ENCODE measurements at regions not wholly inside any gene's neighbourhood (a gene's known extent, or its start where the extent isn't known, plus 50 kb on each side); places are given as distances from the start of the nearest gene placed in this dataset.
"Not testable (repeated sequence)": the region's sequence is repeated elsewhere in the genome, so short reads cannot be mapped to it uniquely, and the experiment has no call there.

DNA sequence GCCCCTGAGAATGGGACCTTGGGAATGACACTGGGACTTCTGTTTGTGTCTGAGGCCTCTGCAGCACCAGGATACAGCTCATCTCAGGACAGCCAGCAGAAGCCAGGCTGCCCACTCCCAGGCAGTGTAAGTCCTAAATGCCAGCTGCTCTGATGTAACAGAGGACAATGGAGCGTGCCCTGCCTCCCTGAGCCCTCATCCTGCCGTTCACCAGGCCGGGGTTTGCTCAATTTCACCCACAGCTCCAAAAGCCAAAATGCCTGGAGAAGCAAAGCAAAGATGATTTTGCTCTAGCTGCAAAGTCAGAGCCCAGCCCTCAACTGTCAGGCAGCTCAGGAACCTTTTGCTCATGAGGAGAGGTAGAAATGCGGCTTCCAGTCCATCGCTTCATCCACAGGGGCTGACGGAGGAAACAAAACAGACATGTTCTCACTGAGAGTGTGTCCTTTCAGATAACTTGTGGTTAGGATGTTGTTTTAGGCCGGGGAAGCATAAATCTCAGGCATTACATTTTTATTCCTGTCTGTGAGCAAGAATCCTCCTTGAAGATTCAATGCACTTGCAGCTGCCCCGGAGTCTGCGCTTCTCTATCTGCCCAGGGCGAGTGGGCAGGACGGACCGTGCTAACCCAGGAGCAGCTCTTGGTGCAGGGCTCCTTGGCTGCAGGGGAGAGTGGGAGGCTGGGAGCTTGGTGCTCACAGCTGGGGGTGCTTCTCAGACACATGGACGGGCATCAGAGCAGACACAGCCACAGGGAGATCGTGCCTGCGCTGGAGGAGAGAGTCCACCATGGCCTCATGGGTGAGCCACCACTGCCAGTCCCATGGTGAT, 83.2 kb upstream of the CHST15 start:
- DNase-seq: no peak

DNA sequence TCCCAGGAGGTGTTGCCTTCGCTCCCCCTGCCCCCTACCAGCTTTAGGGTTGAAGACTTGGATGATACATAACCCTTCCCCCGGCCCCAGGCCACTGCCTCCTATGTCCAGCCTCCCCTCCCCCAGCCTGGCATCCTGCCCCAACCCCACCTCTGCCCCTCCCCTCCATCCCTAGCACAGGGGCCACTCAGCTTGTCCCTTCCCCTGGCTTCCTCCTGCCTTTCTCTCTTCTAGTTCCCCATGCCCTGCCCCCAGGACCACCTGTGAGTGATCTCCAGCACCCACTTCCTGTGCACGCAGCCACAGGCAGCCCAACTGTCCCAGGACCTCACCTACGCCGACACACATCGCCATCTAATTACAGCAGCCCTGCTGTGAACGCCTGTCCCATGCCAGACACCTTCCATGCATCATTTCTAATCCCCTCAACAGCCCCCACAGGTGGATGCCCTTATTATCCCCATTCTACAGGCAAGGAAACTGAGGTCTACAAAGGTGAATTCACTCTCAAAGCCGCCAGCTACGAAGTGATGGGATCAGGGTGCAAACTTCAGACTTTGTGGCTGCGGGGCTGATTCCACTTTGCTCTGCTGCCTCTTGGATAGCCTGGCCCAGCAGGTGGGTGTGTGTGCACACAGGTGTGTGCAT, 82.4 kb upstream of the CHST15 start:
- no peak for DNase-seq

DNA sequence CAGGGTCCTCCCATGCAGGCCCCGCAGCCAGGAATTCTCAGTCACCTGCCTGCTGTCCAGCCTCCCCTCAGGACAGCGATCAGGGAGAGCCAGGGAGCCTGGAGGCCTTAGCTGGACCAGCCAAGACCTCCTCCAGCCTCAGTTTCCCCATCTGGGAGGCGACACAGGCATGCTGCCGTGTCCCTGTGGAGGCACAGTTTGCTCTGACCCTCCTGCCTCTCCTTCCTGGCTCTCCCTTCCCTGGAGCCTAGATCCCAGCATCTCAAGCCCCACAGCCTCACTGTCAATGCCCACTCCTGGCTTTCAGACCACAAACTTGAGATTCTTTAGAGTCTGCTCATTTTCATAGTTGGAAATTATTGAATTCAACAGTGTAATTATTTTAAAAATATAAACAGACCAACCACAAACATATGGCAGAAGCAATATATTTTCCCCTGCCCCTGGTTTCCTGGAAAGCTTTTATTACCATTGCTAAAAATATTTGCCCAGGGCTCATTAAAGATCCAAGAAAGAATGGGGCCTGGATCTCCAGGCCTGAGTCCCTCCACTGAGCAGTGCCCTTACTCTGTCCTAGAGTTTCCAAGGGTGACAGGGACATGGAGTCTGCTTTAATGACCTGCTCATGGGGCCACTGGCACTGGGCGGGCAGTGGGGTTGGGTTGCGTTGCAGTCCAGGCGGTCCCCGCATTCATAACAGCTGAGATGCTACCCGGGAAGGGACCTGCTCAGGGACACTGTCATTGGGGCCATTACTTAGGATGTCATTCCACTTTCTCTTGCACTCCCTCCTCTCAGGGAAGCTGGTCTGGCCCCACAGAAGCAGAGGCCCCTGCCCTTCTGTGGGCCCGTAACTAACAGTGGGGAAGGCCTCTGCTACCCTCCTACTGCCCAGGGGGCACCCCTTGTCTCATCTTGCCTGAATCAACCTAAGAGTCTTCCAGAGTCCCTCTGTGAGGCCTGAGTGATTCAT, 81.6 kb upstream of the CHST15 start:
- DNase-seq: no peak

DNA sequence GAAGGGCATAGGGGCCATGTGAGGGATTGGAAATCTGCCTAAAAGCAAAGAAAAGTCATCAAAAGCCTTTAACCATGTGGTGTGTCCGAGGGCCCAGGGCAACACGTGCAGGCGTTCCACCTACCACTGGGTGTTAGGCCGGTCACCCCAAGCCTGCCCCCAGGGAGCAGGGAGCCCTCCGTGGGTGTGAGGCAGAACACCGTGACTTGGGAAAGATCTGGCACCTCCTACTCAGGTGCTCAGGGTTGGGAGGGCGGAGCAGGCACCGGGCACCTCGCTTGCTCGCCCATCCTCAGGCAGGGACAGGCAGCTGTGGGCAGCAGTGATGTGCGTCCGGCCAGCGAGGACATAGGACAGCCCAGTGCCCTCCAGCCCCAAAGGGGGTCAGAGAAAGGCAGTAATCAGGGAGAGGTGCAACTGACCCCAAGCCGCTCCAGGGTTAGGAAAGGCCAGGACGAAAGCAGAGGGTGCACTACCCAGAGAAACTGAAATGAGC, 80.7 kb upstream of the CHST15 start:
- DNase-seq: no peak

DNA sequence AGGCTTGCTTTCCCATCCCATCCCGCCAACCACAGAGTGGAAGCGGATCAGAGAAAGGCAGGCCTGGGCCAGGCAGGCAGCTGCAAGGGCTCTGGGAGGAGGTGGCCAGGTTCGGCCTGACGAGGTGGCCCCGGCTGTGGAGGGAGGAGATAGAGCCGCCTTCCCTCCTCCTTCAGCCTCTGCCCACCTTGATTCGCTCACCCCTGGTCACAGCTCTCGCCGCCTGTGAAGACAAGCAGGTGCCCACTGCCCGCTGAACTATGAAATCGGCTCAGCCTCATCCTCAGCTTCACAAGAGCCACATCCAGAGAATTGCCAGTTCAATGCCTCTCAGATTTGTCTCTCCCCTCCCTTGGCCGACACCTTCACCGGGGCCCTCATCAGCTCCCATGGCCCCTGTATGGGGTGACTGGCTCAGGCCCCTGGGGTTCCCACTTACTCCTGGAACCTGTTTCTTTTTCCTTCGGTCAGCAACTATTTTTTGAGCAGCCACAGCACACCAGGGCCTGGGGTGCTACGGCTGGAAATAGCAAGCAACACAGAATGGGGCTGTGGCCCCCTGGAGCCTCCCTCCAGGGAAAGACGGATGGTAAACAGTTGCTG, 80.0 kb upstream of the CHST15 start:
- no peak for DNase-seq

DNA sequence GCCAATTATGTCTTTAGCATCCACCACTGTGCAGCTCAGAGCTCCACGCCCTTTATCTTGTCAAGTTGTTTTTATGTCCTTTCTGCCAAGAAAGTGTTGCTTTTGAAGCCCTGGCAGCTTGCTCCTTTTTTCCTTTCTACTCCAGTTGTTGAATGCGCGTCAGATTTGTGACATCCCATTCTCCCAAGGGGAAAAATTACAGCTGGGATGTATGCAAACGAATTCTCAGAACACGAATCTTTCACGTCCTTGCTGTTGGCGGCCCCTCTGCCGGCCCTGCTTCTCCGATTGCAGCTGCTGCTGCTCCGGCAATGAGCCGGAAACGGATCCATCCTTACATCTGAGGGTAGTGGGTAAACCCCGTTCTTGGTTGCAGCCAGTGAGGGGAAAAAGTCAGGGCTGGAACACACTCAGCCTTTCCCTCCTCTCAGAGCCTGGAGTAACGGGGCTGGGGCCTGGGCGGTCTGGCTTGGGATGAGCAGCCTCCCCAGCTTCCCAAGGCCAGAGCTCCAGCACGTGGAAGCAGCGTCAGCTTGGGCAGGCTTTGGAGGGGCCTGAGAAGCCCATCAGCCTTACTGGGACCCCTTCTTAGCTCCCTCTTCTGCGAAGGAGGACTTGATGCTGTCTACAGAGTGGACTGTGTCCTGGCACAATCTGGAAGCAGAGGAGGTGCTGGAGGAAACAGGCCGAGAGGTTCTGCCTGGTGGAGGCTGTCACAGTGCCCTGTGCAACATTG, 79.0 kb upstream of the CHST15 start:
- DNase-seq: no peak

DNA sequence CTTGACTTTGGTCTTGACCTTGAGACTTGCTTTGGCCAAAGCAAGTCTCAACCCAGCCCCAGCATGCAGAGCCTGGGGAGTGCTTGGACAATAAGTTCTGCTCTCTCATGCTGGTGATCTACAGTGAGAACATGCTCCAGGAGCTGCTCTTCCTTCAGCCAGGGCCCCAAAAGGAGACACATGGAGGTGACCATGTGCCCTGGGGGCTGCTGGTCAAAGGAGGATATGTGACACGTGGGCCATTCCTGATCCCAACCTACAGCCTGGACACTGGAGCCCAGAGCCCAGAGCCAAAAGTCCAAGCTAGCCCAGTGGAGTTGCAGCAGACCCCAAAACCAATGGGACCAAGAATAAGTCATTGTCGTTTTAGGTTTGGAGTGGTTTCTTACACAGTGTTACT, 78.2 kb upstream of the CHST15 start:
- no peak for DNase-seq

DNA sequence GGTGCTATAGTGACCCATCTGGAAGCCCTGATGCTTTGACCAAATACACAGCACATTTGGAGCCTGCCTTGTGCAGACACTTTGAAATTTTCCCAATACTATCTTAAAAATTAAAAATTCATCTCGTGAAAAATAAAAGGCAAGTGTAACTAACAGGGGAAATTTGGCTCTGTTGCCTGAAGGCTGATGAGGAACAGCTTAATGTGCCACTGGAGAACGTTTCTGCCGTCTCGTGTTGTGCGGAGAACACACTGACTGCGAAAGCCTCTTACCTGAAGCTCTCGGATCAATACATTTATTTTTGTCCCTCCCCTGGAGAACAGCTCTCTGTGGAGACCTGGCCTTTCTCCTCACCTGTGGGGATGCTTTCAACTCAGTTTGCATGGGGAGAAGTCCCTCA, 77.2 kb upstream of the CHST15 start:
- DNase-seq: no peak

DNA sequence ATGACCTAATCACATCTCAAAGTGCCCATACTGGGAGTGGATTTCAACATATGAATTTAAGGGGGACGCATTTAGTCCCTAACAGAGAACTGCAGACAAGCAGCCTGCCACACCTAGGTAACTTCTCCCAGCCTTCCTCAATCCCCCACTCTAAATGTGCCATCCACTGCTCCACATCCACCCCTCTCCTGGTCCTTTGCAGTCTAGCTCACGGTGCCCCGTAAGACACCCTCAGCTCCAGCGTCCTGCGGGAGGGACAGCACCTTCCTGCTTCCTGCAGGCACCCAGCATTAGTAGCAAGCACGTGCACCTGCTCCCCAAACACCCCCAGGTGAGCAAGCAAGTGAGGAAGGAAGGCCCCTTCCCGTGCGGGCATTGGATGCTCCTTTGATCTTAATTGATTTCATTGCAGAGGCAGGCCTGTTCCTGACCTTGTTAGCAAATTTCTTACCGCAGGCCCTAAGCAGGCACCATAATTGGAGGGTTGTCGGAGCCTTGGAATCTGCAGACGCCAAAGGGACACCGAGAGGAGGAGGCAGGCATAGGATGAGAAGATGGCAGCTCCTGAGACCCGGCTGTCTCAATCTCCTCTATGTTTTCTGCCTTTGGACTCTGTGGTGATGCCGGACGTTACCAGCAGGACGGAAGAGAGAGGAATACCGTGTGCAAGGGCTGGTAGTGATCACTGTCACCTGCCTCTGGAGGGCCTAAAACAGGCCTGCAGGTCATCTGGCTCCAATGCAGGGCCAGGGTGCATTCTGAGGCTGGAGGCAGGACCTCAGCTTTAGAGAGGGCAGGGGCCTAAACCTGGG, 75.8 kb upstream of the CHST15 start:
- no peak for DNase-seq

DNA sequence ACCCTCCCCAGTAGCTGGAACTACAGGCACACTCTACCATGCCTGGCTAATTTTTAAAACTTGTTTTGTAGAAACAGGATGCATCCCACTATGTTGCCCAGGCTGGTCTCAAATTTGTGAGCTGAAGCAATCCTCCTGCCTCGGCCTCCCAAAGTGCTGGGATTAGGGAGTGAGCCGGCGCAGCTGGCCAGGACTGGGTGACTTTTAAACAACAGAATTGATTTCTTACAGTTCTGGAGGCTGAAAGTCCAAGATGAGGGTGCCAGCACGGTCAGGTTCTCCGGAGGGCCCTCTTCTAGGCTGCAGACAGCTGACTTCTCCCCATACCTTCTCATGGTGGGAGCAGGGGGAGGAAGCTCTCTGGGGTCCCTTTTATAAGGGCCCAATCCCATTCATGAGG, 75.2 kb upstream of the CHST15 start:
- DNase-seq: no peak

DNA sequence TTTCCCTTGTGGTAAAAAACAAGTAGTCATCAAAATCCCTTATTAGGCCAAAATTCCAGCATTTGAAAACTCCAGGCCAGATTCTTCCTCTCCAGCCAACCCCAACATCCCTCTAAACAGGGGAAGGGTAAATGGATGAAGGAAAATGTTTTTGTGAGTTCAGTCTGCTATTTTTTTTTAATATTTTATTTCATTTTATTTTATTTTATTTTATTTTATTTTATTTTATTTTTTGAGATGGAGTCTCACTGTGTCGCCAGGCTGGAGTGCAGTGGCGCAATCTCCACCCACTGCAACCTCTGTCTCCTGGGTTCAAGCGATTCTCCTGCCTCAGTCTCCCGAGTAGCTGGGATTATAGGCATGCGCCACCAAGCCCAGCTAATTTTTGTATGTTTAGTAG, 74.5 kb upstream of the CHST15 start:
- not testable (repeated sequence) for DNase-seq

DNA sequence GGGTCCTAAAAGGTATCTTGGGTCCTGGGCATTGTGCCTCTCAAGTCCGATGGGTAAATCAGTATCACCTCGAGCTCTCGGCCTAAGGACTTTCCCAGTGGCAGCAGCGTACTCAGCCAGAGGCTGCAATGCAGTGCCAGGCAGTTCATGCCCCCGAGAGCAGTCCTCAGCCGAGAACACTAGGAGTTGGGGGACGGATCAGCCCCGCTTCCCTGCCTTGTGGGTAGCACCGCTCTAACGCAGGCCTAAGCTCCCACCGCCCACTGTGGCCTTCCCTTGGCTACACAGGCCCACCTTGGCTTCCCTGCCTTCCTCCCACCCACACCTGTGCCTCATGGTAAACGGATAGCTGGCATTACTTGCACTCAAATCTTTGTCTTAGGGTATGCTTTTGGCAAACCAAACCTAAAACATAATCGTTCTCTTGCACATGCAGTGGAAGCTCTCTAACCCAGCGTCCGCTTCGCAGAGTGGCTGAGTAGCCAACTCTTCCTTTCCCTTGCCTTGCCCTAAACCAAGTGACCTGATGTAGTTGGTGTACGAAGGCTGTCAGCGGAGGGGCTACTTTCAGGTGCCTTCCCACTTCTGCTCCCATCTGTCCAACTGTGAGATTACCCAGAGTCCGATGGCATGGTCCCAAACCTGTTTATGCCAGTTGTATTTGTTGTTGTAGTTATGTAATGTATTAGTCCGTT, 73.2 kb upstream of the CHST15 start:
- no peak for DNase-seq

DNA sequence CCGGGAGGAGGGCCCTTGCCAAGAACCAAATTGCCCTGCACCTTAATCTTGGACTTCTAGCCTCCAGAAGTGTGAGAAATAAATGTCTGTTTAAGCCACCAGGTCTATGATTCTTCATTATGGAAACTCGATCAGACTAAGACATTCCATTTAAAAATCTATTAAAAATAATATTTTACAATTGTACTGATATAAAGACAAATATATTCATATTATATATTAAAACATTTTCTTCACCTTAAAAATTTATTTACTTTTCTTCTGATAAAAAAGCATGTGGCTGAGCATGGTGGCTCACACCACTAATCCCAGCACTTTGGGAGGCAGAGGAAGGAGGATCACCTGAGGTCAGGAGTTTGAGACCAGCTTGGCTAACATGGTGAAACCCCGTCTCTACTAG, 72.4 kb upstream of the CHST15 start:
- no peak for DNase-seq

DNA sequence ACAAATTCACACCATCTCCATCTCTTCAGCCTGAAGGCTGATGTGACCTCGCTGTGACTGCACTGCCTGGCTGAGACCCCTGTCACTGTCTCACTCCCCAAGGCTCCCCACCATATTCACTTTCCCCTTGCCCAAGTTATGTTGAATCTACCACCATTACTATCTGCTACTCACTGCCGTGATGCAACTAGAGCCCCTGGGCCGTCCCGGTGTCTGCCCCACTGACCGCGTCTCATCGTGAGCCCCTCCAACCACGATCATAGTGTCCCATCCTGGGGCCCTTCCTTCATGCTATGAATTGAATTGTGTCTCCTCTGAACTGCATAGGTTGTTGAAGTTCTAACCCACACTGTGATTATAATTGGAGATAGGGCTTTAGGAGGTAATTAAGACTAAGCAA, 71.9 kb upstream of the CHST15 start:
- DNase-seq: no peak

DNA sequence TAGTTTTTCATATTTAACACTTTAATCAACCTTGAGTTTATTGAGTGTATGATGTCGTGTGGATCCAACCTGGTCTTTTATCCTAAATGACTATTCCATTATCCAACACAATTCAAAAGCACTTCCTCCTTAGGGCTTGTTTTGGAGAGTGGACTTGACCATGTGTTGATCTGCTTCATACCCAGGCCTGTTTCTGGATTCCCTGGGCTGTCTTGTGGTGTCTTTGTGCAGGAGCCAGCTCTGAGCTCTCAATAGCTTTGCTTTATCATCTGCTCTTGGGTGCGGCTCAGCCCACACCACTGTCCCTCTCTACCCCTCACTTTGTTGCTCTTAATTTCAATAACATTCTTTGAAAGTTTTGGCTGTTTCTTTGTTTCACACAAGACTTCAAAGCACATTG, 70.9 kb upstream of the CHST15 start:
- DNase-seq: no peak

DNA sequence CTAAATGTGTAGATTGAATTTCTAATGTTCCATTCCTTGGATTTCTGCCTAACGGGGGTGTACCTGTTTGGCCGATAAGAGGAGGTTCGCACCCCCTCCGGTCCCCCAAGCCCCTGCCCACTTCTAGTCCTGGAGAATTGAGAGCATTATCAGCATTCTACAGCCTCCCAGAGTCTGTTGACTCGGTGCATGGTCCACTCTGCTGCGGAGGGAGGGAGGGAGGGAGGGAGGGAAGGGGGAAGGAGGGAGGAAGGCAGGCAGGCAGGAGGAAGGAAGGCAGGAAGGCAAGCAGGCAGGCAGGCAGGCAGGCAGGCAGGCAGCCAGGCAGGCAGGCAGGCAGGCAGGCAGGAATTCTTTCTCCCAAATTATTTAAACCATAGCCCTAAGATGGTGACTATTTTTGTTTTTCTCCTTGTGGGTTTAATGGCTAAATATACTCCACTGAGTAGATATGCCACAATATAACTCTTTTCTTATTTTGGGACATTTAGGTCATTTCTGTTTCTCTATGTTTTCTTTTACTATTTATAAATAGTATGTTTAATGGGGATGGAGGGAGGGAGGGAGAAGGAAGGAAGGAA, 69.5 kb upstream of the CHST15 start:
- DNase-seq: no peak

DNA sequence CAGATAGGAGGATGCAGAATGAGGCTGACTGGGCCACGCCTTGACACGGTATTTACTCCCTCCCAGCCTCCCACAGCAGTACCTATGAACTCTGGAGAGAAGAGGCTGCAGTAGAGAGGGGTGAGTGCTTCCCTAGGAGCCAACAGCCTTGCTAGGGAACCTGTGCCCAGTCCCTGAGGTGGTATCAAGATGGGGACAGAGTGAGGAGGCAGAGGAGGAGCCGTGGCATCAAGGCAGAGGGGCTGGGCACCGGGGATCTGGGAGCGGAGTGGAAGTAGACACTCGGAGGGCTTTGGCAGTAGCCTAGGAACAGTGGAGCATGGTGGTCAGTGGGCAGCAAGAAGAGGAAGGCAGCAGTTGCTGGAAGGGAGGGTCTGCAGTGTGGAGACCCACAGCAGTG, 68.7 kb upstream of the CHST15 start:
- DNase-seq: no peak

DNA sequence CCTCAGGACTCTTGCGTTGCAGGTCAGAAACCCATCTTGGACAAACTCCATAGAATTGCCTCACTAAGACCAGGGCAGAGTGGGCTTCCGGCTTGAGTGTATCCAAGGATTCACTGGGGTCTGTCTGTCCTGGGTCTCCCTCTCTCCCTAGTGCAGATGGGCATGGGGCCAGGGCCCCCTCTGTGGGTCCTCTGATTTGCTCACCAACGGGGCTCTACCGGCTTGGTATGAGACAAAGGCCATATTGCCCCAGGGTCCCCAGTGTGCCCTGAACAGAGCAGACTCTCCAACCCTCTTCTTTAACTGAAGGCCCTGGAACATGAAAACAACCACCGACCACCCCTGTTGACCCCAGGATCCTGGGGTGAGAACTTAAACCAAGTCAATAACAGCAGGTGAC, 68.2 kb upstream of the CHST15 start:
- no peak for DNase-seq

DNA sequence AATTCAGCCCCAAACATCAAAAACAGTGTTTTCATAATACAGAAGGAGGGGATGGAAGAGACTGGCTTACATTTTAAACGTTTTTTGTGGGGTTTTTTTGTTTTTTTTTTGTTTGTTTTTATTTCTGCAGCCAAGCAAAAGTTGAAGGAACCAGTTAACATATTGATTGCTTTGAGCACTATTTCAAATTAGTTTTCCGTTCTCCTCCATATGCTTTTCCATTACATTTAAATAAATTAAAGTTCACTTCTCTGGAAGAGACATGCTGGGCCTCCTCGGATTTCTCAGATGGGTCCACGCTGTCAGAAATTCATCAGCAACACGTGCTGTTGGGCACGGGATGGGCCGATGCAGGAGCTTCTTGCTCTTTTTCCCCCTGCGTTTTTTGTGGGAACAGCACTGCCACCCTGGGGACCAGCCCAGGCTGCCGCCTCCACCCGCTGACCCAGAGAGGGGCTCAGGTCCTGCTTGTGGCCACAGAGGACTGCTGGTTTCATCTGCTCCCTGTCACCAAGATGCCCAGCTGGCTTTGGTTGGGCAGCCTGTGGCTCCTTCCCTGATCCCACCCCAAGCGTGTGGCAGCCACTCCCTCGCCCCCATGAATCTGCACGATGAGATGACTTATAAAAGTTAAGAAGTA, 67.7 kb upstream of the CHST15 start:
- no peak for DNase-seq

DNA sequence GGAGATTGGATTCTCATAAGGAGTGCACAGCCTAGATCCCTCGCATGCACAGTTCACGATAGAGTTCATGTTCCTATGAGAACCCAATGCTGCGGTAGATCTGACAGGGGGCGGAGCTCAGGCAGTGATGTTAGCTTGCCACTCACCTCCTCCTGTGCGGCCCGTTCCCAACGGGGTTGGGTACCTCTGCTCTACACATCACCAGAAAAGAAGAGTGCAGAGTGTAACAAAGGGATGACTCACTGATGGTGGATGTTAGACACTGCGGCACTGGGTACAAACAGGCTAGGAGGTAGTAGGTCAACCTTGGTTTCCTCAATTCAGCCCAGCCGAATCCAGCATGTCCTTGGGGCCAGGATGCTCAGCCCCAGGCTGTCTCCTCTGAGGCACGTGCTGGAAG, 66.8 kb upstream of the CHST15 start:
- DNase-seq: no peak

All from MV-4-11 (cell line).